ENCODE measurements at regions not wholly inside any gene's neighbourhood (a gene's known extent, or its start where the extent isn't known, plus 50 kb on each side); places are given as distances from the start of the nearest gene placed in this dataset.

- TF ChIP-seq CTCF (IDR thresholded peaks at IDR 0.05) (no peak), POLR2AphosphoS5 (IDR thresholded peaks at IDR 0.05) (no peak), POLR2A (IDR thresholded peaks at IDR 0.05) (no peak)
Observed at GRCh38 chr6:48951917-48952316, 511.1 kb downstream of the MMUT start.

Data from prostate gland (tissue), 2 donors.